GM12878 (cell line): ENCODE measurements at regions not wholly inside any gene's neighbourhood (a gene's known extent, or its start where the extent isn't known, plus 50 kb on each side); places are given as distances from the start of the nearest gene placed in this dataset.

ENCODE experiments used
- ATAC-seq: fragments of 200-7000 bp; cut with Tn5 transposase; 3 replicates; pipeline ENCODE4 v1.9.1; 2020; ENCODE audit warnings: mild to moderate bottlenecking, moderate library complexity
- BruUV-seq: library from RNA; stranded (reverse); fragments of 400-500 nt; replicated peaks from 2 replicates; lab custom pipeline; 2021; lab: Mats Ljungman, UMichigan
- CTCF ChIA-PET: fragments of 300-600 bp; sonication (Branson Sonifier 250); formaldehyde crosslinking; extraction: SDS; loops from one replicate; lab custom pipeline; 2021; ENCODE audit warnings: inconsistent platforms; lab: Yijun Ruan, JAX
- POLR2A ChIA-PET: fragments of 350-600 bp; formaldehyde crosslinking; extraction: SDS; loops from one replicate; lab custom pipeline; 2021; ENCODE audit warnings: inconsistent platforms; lab: Charles Lee
- RAD21 ChIA-PET: fragments of 300-600 bp; sonication (Branson Sonifier 250); formaldehyde crosslinking; loops from one replicate; lab custom pipeline; 2023; ENCODE audit warnings: antibody characterized with exemption; ENCODE audit not compliant: unreplicated experiment; lab: Charles Lee
- SMC1A ChIA-PET: fragments of 300-600 bp; sonication (Branson Sonifier 250); formaldehyde crosslinking; loops from one replicate; lab custom pipeline; 2023; ENCODE audit not compliant: unreplicated experiment, uncharacterized antibody; lab: Charles Lee
- DNase-seq: peaks from one replicate; pipeline ENCODE4 v3.0.0-alpha.2; 2011; ENCODE audit warnings: low read depth, low spot score
- FAIRE-seq: peaks from 3 replicates; lab custom pipeline; 2011; peaks lifted over from hg19 to GRCh38; lab: Jason Lieb, UNC
- H2AFZ ChIP-seq: 2 replicates; pipeline ENCODE4 v1.6.0; 2011; ENCODE audit warnings: low read depth, low read length, control low read depth; ENCODE audit not compliant: control insufficient read depth
- H3K27ac ChIP-seq: 2 replicates; pipeline ENCODE4 v1.5.1; 2011; ENCODE audit warnings: control low read depth; ENCODE audit not compliant: control insufficient read depth, insufficient read depth
- H3K27me3 ChIP-seq, 2 experiments: replicated peaks in 1 of 2; 2 replicates each; pipeline versions ENCODE4 v1.6.0 to v1.6.1; 2011; ENCODE audit warnings: low read length in 1 of 2; ENCODE audit not compliant: control insufficient read depth in 2 of 2, insufficient read depth in 2 of 2
- H3K36me3 ChIP-seq, 2 experiments: 2 replicates each; pipeline ENCODE4 v1.5.1; 2011; ENCODE audit warnings: low read length in 1 of 2; ENCODE audit not compliant: control insufficient read depth in 2 of 2, insufficient read depth in 2 of 2
- H3K4me1 ChIP-seq: 2 replicates; pipeline ENCODE4 v1.6.1; 2011; ENCODE audit warnings: mild to moderate bottlenecking, low read length, moderate library complexity, mixed read lengths; ENCODE audit not compliant: control insufficient read depth, insufficient read depth
- H3K4me2 ChIP-seq: 2 replicates; pipeline ENCODE4 v1.6.0; 2011; ENCODE audit warnings: control low read depth; ENCODE audit not compliant: control insufficient read depth, insufficient read depth
- H3K4me3 ChIP-seq: fragments of 200-600 bp; sonication (generic); 2 replicates; pipeline ENCODE4 v1.5.1; 2016
- H3K79me2 ChIP-seq: 2 replicates; pipeline ENCODE4 v1.6.0; 2011; ENCODE audit warnings: low read length; ENCODE audit not compliant: control insufficient read depth, insufficient read depth
- H3K9ac ChIP-seq: 2 replicates; pipeline ENCODE4 v1.8.0; 2011; ENCODE audit warnings: low read length, control low read depth, mixed read lengths; ENCODE audit not compliant: control insufficient read depth, insufficient read depth
- H3K9me3 ChIP-seq: replicated peaks from 3 replicates; pipeline ENCODE4 v1.5.1; 2011; ENCODE audit warnings: mild to moderate bottlenecking, low read length; ENCODE audit not compliant: control insufficient read depth, insufficient read depth
- H4K20me1 ChIP-seq: 2 replicates; pipeline ENCODE4 v1.6.0; 2011; ENCODE audit not compliant: control insufficient read depth, insufficient read depth
- CHD1 ChIP-seq: IDR thresholded peaks from 2 replicates; pipeline ENCODE4 v1.6.1; 2012; ENCODE audit warnings: low read depth, low read length, improper control_type of control experiment
- FOXM1 ChIP-seq: IDR thresholded peaks from 2 replicates; pipeline ENCODE4 v1.6.1; 2012; ENCODE audit warnings: low read depth, mild to moderate bottlenecking, inconsistent platforms, low read length, moderate library complexity
- JUNB ChIP-seq: IDR thresholded peaks from 2 replicates; pipeline ENCODE4 v1.6.1; 2016; ENCODE audit warnings: antibody characterized with exemption, mild to moderate bottlenecking
- MTA3 ChIP-seq: IDR thresholded peaks from 2 replicates; pipeline ENCODE4 v1.6.1; 2012; ENCODE audit warnings: low read length, inconsistent platforms, borderline replicate concordance
- NR2C1 ChIP-seq: fragments of 450-650 bp; IDR thresholded peaks from 2 replicates; pipeline ENCODE4 v1.6.1; 2017; ENCODE audit warnings: antibody characterized with exemption, mild to moderate bottlenecking, moderate library complexity
- RBBP5 ChIP-seq: fragments of 200-600 bp; sonication (generic); conservative IDR thresholded peaks from 2 replicates; pipeline ENCODE4 v1.6.1; 2016
- RELB ChIP-seq: fragments of 450-650 bp; IDR thresholded peaks from 2 replicates; pipeline ENCODE4 v1.6.1; 2017; ENCODE audit warnings: low read depth, mild to moderate bottlenecking, moderate library complexity
- SPI1 ChIP-seq: IDR thresholded peaks from 2 replicates; pipeline ENCODE4 v1.6.1; 2011; ENCODE audit warnings: low read depth, mild to moderate bottlenecking, low read length, moderate library complexity, borderline replicate concordance; ENCODE audit not compliant: insufficient read depth
- STAT1 ChIP-seq: fragments of 450-650 bp; conservative IDR thresholded peaks from 2 replicates; pipeline ENCODE4 v1.6.1; 2014; ENCODE audit warnings: antibody characterized with exemption, mild to moderate bottlenecking
- WGBS: methylation state at CpG from one replicate; pipeline ENCODE4 v1.1.6; 2016; ENCODE audit warnings: low lambda C conversion rate; ENCODE audit not compliant: insufficient replicate concordance, insufficient coverage; ENCODE audit errors: missing lambda C conversion rate; 5-methylcytosine and 5-hydroxymethylcytosine counted together
- in situ Hi-C: fragments of 300-500 bp; cut with MboI; formaldehyde crosslinking; loops from 9 replicates; pipeline ENCODE4 v1.14.3; 2018; ENCODE audit warnings: mixed read lengths
- intact Hi-C: fragments of 100-400 bp; cut with micrococcal nuclease; formaldehyde crosslinking; loops from one replicate; pipeline ENCODE4 v1.14.2; 2022; ENCODE audit not compliant: unreplicated experiment
- TF ChIP-seq, protein P1 (sequence below): fragments of 450-650 bp; formaldehyde crosslinking; IDR thresholded peaks from 2 replicates; pipeline ENCODE4 v1.4.0; 2020; ENCODE audit warnings: mild to moderate bottlenecking, moderate library complexity
- TF ChIP-seq, protein P2 (sequence below): IDR thresholded peaks from 2 replicates; pipeline ENCODE4 v1.6.1; 2011; ENCODE audit warnings: borderline replicate concordance, low read depth, mild to moderate bottlenecking, moderate library complexity, mixed read lengths, low read length; ENCODE audit not compliant: insufficient read depth; ENCODE audit errors: extremely low read length

GRCh38 chr11:116085031-116085635 lies 580.9 kb upstream of the CADM1 start (continued):
- TF ChIP-seq, protein P1, sequence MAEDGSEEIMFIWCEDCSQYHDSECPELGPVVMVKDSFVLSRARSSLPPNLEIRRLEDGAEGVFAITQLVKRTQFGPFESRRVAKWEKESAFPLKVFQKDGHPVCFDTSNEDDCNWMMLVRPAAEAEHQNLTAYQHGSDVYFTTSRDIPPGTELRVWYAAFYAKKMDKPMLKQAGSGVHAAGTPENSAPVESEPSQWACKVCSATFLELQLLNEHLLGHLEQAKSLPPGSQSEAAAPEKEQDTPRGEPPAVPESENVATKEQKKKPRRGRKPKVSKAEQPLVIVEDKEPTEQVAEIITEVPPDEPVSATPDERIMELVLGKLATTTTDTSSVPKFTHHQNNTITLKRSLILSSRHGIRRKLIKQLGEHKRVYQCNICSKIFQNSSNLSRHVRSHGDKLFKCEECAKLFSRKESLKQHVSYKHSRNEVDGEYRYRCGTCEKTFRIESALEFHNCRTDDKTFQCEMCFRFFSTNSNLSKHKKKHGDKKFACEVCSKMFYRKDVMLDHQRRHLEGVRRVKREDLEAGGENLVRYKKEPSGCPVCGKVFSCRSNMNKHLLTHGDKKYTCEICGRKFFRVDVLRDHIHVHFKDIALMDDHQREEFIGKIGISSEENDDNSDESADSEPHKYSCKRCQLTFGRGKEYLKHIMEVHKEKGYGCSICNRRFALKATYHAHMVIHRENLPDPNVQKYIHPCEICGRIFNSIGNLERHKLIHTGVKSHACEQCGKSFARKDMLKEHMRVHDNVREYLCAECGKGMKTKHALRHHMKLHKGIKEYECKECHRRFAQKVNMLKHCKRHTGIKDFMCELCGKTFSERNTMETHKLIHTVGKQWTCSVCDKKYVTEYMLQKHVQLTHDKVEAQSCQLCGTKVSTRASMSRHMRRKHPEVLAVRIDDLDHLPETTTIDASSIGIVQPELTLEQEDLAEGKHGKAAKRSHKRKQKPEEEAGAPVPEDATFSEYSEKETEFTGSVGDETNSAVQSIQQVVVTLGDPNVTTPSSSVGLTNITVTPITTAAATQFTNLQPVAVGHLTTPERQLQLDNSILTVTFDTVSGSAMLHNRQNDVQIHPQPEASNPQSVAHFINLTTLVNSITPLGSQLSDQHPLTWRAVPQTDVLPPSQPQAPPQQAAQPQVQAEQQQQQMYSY (CRISPR knock-in tag): no peak
- no peak for TF ChIP-seq STAT1
- TF ChIP-seq SPI1: no peak
- no peak for TF ChIP-seq FOXM1
- TF ChIP-seq, protein P2, sequence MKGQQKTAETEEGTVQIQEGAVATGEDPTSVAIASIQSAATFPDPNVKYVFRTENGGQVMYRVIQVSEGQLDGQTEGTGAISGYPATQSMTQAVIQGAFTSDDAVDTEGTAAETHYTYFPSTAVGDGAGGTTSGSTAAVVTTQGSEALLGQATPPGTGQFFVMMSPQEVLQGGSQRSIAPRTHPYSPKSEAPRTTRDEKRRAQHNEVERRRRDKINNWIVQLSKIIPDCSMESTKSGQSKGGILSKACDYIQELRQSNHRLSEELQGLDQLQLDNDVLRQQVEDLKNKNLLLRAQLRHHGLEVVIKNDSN: no peak
- TF ChIP-seq RBBP5: no peak
- TF ChIP-seq, all 136 proteins: peak for 0

- no peaks in the 10 kb centered on the region for H4K20me1 ChIP-seq
- H3K4me3 ChIP-seq: no peak overlapping the region
- ChIA-PET CTCF (interaction anchor here (0.8 kb wide), 1 partner anchor 100 kb away, joined by 3 read pairs; no protein-coding TSS in a partner anchor), SMC1A (interaction anchor here (1.0 to 1.6 kb wide), 3 partner anchors 8 to 750 kb away, joined by 3 to 4 read pairs (median 3); no protein-coding TSS in a partner anchor), RAD21 (interaction anchor here (1.6 kb wide), 1 partner anchor 10 kb away, joined by 5 read pairs; no protein-coding TSS in a partner anchor), POLR2A (interaction anchor here (1.7 kb wide), 1 partner anchor 166 kb away, joined by 3 read pairs; no protein-coding TSS in a partner anchor)
- H3K79me2 ChIP-seq: no peaks in the 10 kb centered on the region
- intact Hi-C loops: no loop called here
- no peak overlapping the region for H2AFZ ChIP-seq
- in situ Hi-C loops: no loop called here
- ATAC-seq (no peak), FAIRE-seq (no peak), DNase-seq (no peak)
- H3K9me3 ChIP-seq: no peaks in the 10 kb centered on the region; the same call in 2 of the 3 replicates
- no TSS peak for BruUV-seq
- H3K4me1 ChIP-seq: peaks cover 5% of the 10 kb centered on the region; the same call in 1 of the 2 replicates
- H3K27me3 ChIP-seq: no peaks in the 10 kb centered on the region
- WGBS: 57% methylated on average over 6 of the region's 6 CpGs
- no peak overlapping the region for H3K9ac ChIP-seq
- H3K36me3 ChIP-seq: no peaks in the 10 kb centered on the region
- TF ChIP-seq NR2C1 (no peak), RELB (no peak), MTA3 (no peak), CHD1 (no peak), JUNB (no peak)
- H3K27ac ChIP-seq: no peak overlapping the region
- H3K4me2 ChIP-seq: no peak overlapping the region
Observed at GRCh38 chr11:116084511-116084910, 580.3 kb upstream of the CADM1 start.
